GM21825 (cell line): ENCODE measurements at regions not wholly inside any gene's neighbourhood (a gene's known extent, or its start where the extent isn't known, plus 50 kb on each side); places are given as distances from the start of the nearest gene placed in this dataset.
A peak's percentile ranks its signal among the peaks of the same experiment; 100 is the strongest.
"Not testable (repeated sequence)": the region's sequence is repeated elsewhere in the genome, so short reads cannot be mapped to it uniquely, and the experiment has no call there.

Experiments used
- ATAC-seq: cut with Tn5 transposase; IDR thresholded peaks from one replicate; pipeline ENCODE4 v1.9.1; 2021; ENCODE audit warnings: mild to moderate bottlenecking, moderate library complexity; ENCODE audit not compliant: unreplicated experiment

DNA sequence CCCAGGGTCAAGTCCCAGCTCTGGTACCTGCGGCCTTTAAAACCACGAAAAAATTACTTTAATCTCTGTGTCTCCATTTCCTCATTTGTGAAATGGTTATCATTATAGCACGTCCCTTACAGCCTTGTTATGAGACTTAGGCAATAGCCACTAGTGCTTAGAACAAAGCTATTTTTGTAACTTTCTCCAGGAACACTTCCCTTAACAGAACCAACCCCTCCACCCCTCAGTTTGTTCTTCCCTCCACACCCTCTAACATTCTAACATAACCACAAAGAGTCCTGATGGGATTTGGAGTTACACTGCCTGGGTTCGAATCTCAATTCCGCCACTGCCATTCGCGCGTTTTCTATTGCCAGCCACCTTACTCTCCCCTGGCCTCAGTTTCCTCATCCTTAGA, 2777.4 kb upstream of the TPTE start:
- ATAC-seq, result not testable (repeated sequence)

GRCh38 chr21:7744406-7745099, 2776.8 kb upstream of the TPTE start:
- peak; percentile 97 for ATAC-seq

DNA sequence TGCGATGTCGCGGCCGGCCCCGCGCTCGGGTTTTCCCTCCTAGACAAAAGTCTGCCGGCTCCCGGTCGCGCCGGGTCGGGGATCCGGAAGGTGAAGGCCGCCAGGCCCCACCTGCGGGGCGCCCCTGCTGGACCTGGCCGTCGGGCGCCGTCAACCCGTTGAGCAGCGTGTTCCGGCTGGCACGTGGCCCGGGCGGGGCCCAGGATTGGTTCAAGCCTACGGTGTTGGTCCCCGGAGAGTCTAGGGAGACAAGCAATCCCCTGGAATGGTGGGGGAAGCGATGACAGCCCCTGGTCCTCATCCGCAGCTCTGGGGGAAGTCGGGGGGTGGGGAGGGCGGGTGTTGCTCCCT, 2776.3 kb upstream of the TPTE start:
- peak; percentile 72 for ATAC-seq

GRCh38 chr21:7747964-7748363, 2773.4 kb upstream of the TPTE start:
- not testable (repeated sequence) for ATAC-seq

- not testable (repeated sequence) for ATAC-seq
Measured at GRCh38 chr21:7752611-7753010, 2768.8 kb upstream of the TPTE start.

- peak; percentile 70 for ATAC-seq
Measured at GRCh38 chr21:7753380-7753877, 2768.0 kb upstream of the TPTE start.

GRCh38 chr21:7769985-7770384, 2751.4 kb upstream of the TPTE start:
- ATAC-seq, result not testable (repeated sequence)

DNA sequence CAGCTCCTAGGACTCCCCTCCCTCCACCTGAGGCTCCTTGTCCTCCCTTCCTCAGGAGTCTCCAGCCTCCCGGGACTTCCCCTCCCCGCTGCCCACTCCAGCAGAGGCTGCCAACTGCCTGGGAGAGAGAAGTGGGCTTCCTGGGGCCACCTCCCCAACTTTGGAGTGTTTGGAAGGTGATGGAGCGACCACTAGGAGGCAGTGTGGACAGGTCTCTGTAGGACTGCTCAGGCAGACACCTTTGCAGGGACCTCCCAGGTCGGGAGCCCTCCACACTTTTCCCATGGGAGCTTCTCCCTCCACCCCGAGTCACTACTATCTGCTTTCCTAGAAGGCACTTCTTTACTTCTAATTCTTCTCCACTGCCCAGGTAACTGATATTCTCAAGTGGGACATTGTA, 2747.2 kb upstream of the TPTE start:
- not testable (repeated sequence) for ATAC-seq

DNA sequence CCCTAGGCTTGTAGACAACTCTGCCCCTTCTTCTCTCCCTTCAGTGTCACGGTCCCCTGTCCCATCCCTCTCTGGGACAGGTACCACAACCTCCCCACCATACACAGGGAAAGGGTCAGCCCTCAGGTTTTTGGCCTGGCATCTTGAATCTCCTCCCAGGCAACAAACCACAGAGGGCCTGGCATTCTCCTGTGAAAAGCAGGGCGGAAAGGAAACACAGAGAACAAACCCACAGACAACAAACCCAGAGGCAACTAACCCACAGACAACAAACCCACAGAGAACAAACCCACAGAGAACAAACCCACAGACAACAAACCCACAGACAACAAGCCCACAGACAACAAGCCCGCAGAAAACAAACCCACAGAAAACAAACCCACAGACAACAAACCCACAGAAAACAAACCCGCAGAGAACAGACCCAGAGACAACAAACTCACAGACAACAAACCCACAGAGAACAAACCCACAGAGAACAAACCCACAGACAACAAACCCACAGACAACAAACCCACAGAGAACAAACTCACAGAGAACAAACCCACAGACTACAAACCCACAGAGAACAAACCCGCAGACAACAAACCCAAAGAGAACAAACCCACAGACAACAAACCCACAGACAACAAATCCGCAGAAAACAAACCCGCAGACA, 2745.9 kb upstream of the TPTE start:
- ATAC-seq, result not testable (repeated sequence)

DNA sequence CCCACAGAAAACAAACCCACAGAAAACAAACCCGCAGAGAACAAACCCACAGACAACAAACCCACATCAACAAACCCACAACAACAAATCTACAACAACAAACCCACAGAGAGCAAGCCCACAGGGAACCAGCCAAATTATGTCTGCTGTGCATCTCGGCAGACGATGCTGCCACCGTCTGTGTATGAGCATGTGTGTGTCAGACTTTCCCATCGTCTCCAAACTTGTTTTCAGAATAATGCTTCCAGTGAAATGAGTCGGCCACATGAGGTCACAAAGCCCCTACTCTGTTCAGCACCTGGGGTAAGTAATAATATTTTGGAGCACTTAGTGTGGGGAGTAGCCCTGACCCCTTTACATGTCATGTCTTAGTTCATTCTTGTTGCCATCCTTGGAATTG, 2745.3 kb upstream of the TPTE start:
- not testable (repeated sequence) for ATAC-seq

- ATAC-seq, result not testable (repeated sequence)
Measured at GRCh38 chr21:7776622-7777021, 2744.8 kb upstream of the TPTE start.

GRCh38 chr21:7777289-7777688, 2744.1 kb upstream of the TPTE start:
- ATAC-seq, result not testable (repeated sequence)

- not testable (repeated sequence) for ATAC-seq
Measured at GRCh38 chr21:7787427-7788078, 2733.8 kb upstream of the TPTE start.

GRCh38 chr21:7793797-7794196, 2727.6 kb upstream of the TPTE start:
- not testable (repeated sequence) for ATAC-seq

DNA sequence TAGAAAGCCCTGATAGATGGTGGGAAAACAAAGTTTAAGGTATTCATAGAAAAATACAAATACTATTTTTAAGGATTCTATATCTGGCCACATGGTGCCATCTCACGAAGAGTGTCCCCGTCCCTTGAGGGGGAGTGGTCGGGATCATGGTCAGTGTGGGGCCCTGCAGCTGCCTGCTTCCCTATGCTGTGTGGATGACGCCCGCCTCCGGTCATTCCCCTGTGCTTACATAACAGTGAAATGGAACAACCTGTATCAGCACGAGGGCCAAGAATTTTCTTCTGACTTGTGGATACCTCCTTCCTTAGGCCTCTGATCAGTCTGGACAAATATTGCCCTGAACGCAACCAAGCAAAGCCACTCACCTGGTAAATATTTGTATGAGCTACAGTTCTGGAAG, 2724.1 kb upstream of the TPTE start:
- not testable (repeated sequence) for ATAC-seq

- not testable (repeated sequence) for ATAC-seq
Measured at GRCh38 chr21:7798446-7798845, 2722.9 kb upstream of the TPTE start.

DNA sequence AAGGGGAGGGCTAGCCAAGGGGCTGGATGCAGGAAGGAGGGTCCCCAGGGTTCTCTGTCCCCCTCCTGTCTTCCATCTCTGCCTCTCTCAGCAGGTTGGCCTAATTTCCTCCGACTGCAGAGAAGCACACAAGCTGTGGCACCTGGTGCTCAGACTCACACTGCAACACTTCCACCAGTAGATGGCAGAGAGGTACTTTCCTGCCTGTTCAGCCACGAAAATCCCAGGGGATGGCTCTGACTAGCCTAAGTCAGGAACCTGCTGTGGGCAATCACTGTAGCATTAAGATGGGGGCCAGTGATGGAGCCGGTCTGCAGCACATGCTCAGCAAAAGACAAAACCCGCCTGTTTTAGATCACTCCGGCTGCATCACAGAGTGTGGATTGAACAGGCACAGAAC, 2721.7 kb upstream of the TPTE start:
- not testable (repeated sequence) for ATAC-seq

DNA sequence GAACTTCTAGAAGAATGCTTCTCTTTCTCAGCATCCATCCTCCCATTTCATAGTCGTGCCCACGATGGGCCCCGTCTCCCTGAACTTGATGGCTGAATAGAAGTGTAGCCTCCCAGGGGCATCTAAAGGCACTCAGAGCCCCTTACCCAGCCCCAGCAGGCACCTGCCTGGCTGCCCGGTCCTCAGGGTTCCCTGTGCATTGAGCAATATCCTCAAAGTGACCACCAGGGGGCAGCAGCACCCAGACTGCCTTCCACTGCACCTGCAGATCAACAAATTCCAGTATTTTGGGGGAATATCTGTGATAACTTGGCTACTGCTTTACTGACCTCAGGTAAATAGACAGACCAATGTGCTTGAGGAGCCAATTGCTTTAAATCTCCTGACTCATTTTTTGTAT, 2707.9 kb upstream of the TPTE start:
- not testable (repeated sequence) for ATAC-seq

- not testable (repeated sequence) for ATAC-seq
Measured at GRCh38 chr21:7817013-7817412, 2704.4 kb upstream of the TPTE start.

DNA sequence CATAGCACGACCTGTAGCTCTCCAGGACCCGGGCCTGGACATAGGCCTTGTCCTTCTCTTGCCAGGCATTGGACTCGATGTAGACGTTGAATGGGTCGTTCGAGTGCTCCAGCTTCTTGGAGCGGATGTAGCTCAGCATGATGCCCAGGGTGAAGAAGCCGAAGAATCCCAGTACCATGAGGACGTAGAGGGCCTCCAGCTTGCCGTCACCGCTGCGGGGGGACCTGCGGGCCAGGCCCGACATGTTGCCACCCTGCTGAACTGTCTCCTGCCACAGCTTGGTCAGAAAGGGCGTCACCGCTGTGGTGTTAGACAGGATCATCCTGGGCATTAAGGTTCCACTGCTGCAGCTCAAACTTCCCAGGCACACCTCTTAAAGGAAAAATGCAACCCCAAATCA, 2702.1 kb upstream of the TPTE start:
- ATAC-seq, result not testable (repeated sequence)

DNA sequence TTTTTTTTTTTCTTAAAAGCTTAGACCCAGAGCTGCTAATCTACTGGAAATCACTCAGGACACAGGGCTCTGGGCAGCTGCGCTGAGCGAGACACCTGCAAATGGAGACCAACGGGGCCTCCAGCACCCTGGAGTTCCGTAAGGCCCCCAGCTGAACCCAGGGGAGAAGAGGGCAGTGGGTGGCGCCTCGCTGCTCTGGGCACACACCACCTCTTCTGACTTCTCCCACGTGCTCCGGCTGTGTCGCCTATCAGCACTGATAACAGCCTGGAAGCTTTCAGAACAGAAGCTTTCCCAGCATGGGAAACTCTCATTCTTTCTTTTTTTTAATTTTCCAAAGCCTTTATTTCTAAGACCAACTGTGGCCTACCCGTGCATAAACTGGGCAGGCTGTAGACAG, 2695.8 kb upstream of the TPTE start:
- ATAC-seq, result not testable (repeated sequence)

GRCh38 chr21:7826174-7826573, 2695.2 kb upstream of the TPTE start:
- not testable (repeated sequence) for ATAC-seq
